ENCODE measurements at regions not wholly inside any gene's neighbourhood (a gene's known extent, or its start where the extent isn't known, plus 50 kb on each side); places are given as distances from the start of the nearest gene placed in this dataset.

DNA sequence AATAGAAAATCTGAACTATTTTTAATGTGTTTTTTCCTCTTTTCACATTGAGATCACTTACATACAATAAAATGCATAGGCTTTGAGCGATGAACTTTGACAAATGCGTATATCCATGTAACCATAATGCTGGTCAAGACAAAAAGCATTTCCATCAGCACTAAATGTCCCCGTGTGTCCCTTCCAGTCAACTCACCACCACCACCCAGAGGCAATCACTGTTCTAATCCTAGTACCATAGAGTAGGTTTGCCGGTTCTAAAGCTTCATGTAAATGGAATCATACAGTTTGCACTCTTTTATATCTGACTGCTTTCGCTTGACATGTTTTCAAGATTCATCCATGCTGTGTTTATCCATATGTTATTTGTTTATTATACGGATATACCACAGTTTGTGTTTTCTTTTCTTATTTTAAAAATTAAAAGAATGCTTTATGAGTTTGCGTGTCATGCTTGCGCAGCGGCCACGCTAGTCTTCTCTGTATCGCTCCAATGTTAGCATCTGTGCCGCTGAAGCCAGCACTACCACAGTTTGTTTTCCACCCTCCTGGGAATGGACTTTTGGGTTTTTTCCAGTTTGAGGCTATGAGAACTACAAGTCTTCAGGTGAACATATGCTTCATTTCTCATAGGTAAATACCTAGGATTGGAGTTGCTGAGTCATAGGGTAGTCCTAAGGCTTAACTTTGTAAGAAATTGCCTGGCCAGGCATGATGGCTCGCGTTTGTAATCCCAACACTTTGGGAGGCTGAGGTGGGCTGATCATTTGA lies 197.5 kb upstream of the CHAC2 start:
- no peak for TF ChIP-seq CTCF (IDR thresholded peaks at IDR 0.05 in 4 of 5, conservative IDR thresholded peaks at IDR 0.05 in 1 of 5)
- no peak for TF ChIP-seq POLR2A (IDR thresholded peaks at IDR 0.05)

Measured in gastrocnemius medialis (tissue), 4 donors.